Kasumi-1 (cell line): ENCODE measurements at regions not wholly inside any gene's neighbourhood (a gene's known extent, or its start where the extent isn't known, plus 50 kb on each side); places are given as distances from the start of the nearest gene placed in this dataset.
"Not testable (repeated sequence)": the region's sequence is repeated elsewhere in the genome, so short reads cannot be mapped to it uniquely, and the experiment has no call there.

ENCODE experiments used
- DNase-seq, 2 experiments: peaks; one replicate each; lab custom pipeline; 2025; lab: John Stamatoyannopoulos, UW

GRCh38 chr11:33970984-33971466 is 79.1 kb upstream of the LMO2 start:
- peak; percentile 74 to 81 for DNase-seq

GRCh38 chr11:33967451-33967850 is 75.6 kb upstream of the LMO2 start:
- DNase-seq = no peak

GRCh38 chr11:33965032-33965431 is 73.2 kb upstream of the LMO2 start:
- no peak for DNase-seq

- peak; percentile 37 to 52 for DNase-seq
Observed at GRCh38 chr11:33959855-33960400, 68.1 kb upstream of the LMO2 start.

- DNase-seq = no peak
Observed at GRCh38 chr11:33957304-33957917, 65.5 kb upstream of the LMO2 start.

- no peak for DNase-seq
Observed at GRCh38 chr11:33956611-33957010, 64.7 kb upstream of the LMO2 start.

GRCh38 chr11:33953289-33953688 is 61.4 kb upstream of the LMO2 start:
- DNase-seq = no peak

- no peak for DNase-seq
Observed at GRCh38 chr11:33952805-33953204, 60.9 kb upstream of the LMO2 start.

GRCh38 chr11:33949252-33949913 is 57.5 kb upstream of the LMO2 start:
- DNase-seq = no peak

GRCh38 chr11:33948494-33948893 is 56.6 kb upstream of the LMO2 start:
- no peak for DNase-seq

- DNase-seq = not testable (repeated sequence)
Observed at GRCh38 chr11:33947918-33948317, 56.0 kb upstream of the LMO2 start.

GRCh38 chr11:33946930-33947329 is 55.1 kb upstream of the LMO2 start:
- DNase-seq = no peak

- DNase-seq = no peak
Observed at GRCh38 chr11:33945481-33946268, 53.8 kb upstream of the LMO2 start.

- DNase-seq = no peak
Observed at GRCh38 chr11:33944693-33945424, 53.0 kb upstream of the LMO2 start.

GRCh38 chr11:33944345-33944692 is 52.4 kb upstream of the LMO2 start:
- DNase-seq = no peak

GRCh38 chr11:33942954-33943353 is 51.1 kb upstream of the LMO2 start:
- DNase-seq = no peak

- peak; percentile 47 to 59 for DNase-seq
Observed at GRCh38 chr11:33941637-33942160, 49.8 kb upstream of the LMO2 start.
